HG02588 (cell line): ENCODE measurements at regions not wholly inside any gene's neighbourhood (a gene's known extent, or its start where the extent isn't known, plus 50 kb on each side); places are given as distances from the start of the nearest gene placed in this dataset.

Experiments
- ATAC-seq: cut with Tn5 transposase; IDR thresholded peaks from one replicate; pipeline ENCODE4 v1.9.1; 2021; ENCODE audit warnings: mild to moderate bottlenecking, moderate library complexity; ENCODE audit not compliant: unreplicated experiment

- ATAC-seq = no peak
Observed at GRCh38 chr13:53466576-53466975, 438.0 kb downstream of the OLFM4 start.

DNA sequence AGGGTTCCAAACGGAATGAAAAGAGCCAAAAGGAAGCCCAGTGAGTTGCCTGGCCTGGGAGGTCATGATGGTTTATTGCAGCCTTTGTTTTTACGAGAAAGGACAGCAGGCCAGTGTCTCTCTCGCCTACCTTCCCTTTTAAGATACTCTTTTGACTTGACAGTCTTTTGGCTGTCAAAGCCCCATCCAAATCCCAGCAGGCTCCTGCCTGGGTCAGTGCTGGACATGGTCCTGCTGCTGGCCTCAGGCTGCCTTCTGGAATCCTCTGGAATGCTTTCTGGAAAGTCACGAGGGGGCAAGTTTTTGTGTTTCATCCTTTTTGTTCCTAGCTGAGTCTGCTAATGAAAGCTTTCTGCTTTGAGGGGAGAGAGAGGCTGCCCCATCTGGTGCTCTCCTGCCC, 444.8 kb downstream of the OLFM4 start:
- no peak for ATAC-seq

DNA sequence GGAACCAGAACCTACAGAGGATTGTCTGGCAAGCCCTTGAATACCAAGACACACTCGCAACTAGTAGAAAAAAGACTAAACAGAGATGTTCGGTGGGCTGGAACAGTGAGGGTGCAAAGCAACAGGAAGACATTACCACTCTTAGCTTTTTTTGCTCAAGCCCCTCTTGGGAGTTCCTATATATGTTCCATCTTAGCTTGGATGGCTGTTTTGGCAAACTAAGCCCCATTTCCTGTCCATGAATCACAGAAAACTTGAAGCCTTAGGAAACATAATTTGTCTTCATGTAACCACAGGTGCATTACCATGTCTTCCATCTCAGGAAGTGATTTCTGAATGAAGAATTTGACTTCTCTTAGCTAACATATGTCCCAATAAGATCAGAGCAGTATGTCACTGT, 446.3 kb downstream of the OLFM4 start:
- no peak for ATAC-seq

DNA sequence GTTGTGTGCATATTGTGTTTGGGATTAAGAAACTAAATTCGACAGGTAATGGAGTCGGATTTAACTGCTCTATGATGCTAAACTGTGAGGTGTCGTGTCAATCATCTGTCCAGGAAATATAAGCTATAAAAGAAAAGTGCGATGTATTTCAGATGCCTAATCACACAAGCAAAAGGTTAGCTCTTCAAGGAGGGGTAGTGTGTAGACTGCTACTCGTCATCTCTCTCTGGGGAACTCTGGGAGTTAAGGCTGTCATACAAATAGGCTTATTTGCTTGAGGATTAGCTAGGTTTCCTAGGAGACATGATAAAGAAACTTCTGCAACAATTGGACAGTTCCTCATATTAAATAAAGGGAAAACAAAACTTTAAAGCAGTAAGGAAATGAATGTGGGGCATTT, 462.1 kb downstream of the OLFM4 start:
- ATAC-seq = no peak

- no peak for ATAC-seq
Observed at GRCh38 chr13:53494406-53494805, 465.8 kb downstream of the OLFM4 start.

DNA sequence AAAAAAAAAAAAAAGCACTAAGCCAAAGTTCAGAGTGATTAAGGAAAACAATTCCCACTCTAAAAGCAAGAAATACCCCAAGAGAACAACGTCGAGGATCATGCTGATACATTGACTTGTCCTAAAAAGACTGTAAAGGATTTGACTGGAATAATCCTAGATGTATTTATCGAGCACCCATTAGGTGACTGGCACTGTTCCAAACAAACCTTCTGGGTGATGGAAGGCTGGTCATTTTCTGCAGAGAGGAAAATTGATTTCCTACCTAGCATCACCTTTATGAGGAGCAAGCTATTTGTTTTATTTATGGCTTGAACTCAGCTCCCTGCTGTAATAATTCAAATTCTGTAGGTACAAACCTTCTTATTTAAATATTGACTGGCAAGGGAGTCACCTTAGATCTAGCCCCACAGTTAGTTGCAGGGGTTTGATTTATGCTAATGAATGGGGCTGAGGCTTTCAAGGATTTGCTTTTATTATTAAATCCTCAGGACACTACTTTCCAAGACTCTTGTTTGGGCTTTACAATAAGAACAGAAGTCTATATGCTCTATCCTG, 471.0 kb downstream of the OLFM4 start:
- no peak for ATAC-seq

DNA sequence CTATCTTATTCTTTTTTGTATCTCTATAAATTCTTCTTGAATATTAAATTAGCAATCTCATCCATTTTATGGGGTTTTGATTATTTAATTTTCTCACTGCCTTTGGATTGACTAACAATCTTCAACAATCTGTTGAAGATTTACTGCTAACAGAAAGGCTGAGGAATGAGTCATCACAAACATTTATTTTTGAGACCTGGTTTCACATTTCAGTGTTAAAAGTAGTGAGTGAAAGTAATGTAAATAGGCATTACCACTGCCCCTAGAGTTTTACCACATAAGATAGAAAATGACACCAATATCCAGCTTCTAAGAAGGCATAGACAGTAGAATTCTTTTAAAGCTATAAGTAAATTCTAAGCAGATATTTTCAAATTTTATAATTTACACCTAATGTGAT, 472.8 kb downstream of the OLFM4 start:
- ATAC-seq = no peak

DNA sequence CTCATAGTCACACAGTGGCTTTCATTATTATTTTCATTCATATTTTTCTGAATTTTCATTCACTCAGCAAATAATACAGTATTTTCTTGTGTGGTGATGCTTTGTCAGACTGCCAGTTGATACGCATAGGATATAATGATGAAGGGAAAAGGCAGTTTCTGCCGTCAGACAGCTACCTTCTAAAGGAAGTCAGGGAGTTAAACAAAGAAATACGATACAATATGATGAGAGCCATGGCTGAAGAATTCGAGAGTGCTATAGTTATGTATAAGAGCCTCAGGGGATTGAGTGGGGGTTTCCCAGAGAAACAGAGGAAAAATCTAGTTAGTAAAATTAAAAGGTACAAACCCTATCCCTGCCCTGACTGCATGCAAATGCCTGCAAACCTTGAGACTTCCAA, 479.1 kb downstream of the OLFM4 start:
- no peak for ATAC-seq

- ATAC-seq = no peak
Observed at GRCh38 chr13:53512635-53513034, 484.0 kb downstream of the OLFM4 start.

GRCh38 chr13:53513226-53513625, 484.6 kb downstream of the OLFM4 start:
- ATAC-seq = no peak

GRCh38 chr13:53520132-53520531, 491.5 kb downstream of the OLFM4 start:
- ATAC-seq = no peak

DNA sequence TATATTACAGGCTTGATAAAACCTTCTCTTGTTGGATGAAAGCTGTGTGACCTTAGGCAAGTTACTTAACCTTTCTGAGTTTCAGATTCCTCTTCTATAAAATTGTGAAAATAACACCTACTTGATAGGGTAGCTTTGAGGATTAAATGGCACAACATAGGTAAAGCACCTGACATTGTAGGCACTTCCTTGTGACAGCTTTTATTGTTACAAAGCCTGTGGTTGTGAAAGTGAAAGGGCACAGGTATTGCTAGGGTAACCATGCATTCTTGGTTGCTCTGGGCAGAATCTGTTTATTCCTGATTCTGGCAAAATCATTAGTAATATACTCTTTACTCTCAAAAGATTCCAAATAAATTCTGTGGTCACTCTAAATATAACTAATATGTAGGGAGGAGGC, 493.4 kb downstream of the OLFM4 start:
- no peak for ATAC-seq

DNA sequence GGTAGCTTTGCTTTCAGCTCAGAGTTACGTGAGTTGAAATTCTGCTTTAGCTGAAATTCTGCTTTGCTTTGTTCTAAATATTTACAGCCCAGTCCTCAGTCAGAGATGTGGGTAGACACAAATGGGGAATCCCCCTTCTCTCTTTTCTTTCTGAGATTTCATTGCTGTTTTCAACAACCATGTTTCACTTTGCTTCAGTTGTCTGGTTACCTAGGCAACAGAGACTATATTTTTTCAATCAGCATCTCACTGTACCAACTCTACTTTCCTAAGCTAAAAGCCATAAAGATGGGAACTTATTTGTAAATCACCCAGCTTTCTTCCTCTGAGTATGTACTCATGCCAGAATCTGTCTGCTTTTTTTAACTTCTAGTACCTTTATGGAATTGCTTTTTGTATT, 509.0 kb downstream of the OLFM4 start:
- no peak for ATAC-seq

GRCh38 chr13:53545340-53545941, 516.8 kb downstream of the OLFM4 start:
- no peak for ATAC-seq

DNA sequence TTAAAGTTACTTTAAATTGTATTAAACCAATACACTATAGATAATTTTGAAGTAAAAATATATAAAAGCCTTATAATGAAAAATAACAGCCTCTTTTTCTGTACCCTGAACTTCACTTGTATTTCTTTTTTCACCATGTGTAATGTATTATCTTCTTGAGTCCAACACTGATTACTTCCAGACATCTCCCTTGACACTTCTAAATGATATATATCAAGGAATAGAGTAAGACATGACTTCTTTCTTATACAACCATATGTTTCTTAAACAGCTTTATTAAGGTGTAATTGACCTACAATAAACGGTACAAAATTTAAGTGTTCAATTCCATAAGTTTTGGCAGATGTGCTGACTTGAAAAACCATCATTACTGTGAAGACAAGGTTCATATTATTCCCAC, 531.9 kb downstream of the OLFM4 start:
- no peak for ATAC-seq

DNA sequence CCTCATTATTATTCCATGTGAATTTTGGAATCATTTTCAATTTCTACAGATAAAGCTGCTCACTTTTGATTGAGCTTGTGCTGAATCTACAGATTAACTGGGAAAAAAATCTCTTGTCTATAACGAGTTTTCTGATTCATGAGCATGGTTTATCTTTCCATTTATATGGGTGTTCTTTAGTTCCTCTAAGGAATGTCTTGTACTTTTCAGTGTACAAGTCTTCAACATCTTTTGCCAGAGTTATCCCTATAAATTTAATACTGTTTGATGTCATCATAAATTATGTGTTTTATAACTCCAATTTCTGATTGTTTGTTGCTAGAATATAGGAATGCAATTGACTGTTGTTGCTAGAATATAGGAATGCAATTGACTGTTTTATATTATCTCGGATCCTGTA, 533.8 kb downstream of the OLFM4 start:
- ATAC-seq = no peak

DNA sequence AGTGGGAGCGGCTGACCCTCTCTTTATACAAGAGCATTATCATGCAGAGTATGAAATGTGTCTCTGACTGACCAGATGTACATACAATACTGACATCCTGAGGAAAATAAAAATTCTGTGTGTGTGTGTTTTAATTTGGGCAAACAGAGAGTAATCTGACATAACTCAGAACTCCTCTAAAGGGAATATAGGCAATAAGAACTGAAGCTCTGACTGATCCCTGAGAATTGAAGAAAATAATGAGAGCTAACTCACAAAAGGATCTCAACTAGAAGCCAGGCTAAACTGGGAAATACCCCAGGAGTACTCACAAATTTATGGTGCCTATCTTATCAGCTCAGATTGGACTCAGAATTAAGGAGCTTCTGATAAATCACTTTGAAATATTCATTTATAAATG, 539.9 kb downstream of the OLFM4 start:
- no peak for ATAC-seq

GRCh38 chr13:53569453-53569852, 540.8 kb downstream of the OLFM4 start:
- no peak for ATAC-seq

DNA sequence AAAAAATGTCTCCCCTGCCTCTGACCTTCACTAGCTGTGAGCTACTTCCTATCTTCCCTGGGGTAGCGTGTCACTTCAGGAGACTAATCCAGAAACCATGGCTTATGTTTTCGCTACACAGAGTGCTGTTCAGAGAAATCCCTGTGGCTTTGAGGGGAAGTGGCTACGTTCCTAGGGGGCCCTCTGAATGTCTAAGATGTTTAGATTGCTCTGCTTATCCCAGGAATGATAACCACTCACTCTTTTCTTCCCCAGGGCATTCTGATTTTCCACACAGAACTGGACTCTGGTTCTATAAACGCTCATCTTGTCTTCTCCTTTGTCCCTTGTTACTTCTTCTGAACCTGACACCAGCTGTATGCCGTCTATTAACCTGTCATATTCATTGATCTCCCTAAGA, 572.5 kb downstream of the OLFM4 start:
- no peak for ATAC-seq

GRCh38 chr13:53605326-53605725, 576.7 kb downstream of the OLFM4 start:
- ATAC-seq = no peak

DNA sequence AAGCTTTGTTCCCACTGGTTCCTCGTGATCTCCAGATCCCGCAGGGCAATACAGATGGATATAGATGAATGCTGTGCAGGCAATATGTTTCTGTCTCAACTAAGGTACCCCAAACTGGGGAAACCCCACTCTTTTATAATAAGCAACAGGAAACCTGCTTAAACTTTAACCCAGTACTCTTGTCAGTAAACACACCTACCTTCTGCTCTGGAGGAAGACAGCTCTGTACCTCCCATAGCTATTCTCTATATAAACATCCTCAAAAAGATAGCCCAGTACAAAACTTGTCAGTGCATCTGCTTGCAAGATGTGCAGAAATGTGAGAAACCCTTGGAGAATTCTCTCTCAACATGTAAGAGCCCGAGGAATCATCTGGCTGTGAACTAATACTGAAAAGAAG, 583.6 kb downstream of the OLFM4 start:
- no peak for ATAC-seq

DNA sequence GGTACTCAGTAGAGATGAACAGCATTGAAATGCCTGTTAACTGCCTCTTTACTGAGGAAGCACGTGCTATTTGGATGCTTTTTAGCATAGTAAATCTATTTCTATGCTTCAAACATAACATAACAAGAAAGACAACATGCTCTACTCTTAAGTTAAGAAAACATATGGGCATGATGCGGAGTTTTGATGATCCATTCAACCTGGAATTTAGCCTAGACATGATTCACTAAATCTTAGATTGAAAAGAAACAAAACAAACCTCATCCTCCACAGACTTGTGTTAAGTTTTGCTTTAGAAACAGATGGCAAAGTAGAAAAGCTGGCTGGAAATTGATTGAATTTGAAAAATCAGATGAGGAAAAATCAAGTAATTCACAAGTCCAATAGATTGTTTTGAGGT, 593.8 kb downstream of the OLFM4 start:
- no peak for ATAC-seq

GRCh38 chr13:53623146-53623545, 594.5 kb downstream of the OLFM4 start:
- no peak for ATAC-seq
